GM20000 (cell line): ENCODE measurements at regions not wholly inside any gene's neighbourhood (a gene's known extent, or its start where the extent isn't known, plus 50 kb on each side); places are given as distances from the start of the nearest gene placed in this dataset.

Experiments used
- DNase-seq: peaks from one replicate; pipeline ENCODE4 v3.0.0; 2012; ENCODE audit warnings: low spot score
- CTCF ChIP-seq: IDR thresholded peaks from 2 replicates; pipeline ENCODE4 v1.5.1; 2012; ENCODE audit warnings: mild to moderate bottlenecking, control low read depth; ENCODE audit errors: extremely low read depth, missing control alignments

- no peak for TF ChIP-seq CTCF
- DNase-seq = no peak
Measured at GRCh38 chr3:188046561-188047211, 107.3 kb upstream of the LPP start.

GRCh38 chr3:188047536-188047935, 106.4 kb upstream of the LPP start:
- DNase-seq = no peak
- no peak for TF ChIP-seq CTCF

GRCh38 chr3:188049606-188050530, 104.1 kb upstream of the LPP start:
- no peak for TF ChIP-seq CTCF
- DNase-seq = no peak

- TF ChIP-seq CTCF = no peak
- no peak for DNase-seq
Measured at GRCh38 chr3:188051801-188052168, 102.2 kb upstream of the LPP start.

GRCh38 chr3:188052169-188053035, 101.6 kb upstream of the LPP start:
- TF ChIP-seq CTCF = no peak
- DNase-seq = no peak

GRCh38 chr3:188053036-188053340, 101.0 kb upstream of the LPP start:
- DNase-seq = no peak
- TF ChIP-seq CTCF = no peak
